Tibial nerve (tissue), 4 donors: ENCODE measurements at regions not wholly inside any gene's neighbourhood (a gene's known extent, or its start where the extent isn't known, plus 50 kb on each side); places are given as distances from the start of the nearest gene placed in this dataset.

ENCODE experiments used
- DNase-seq, 2 donors: peaks; one replicate each; pipeline ENCODE4 v3.0.0-alpha.2; 2019; ENCODE audit warnings: low spot score in 2 of 2
- H3K27ac ChIP-seq, 4 donors: fragments of 200-600 bp; sonication (generic) in 3 of 4; one replicate each; pipeline ENCODE4 v1.5.1; 2017 to 2019; ENCODE audit warnings: mild to moderate bottlenecking in 1 of 4
- H3K27me3 ChIP-seq, 2 donors: fragments of 200-600 bp; sonication (generic) in 1 of 2; one replicate each; pipeline versions ENCODE4 v1.5.1 to v1.6.0; 2017 to 2019
- H3K36me3 ChIP-seq, 3 donors: fragments of 200-600 bp; sonication (generic); one replicate each; pipeline ENCODE4 v1.5.1; 2018 to 2019
- H3K4me1 ChIP-seq, 4 donors: fragments of 200-600 bp; sonication (generic) in 3 of 4; one replicate each; pipeline ENCODE4 v1.5.1; 2017 to 2019
- H3K4me3 ChIP-seq, 4 donors: fragments of 200-600 bp; sonication (generic) in 3 of 4; one replicate each; pipeline ENCODE4 v1.5.1; 2017 to 2019; ENCODE audit warnings: mild to moderate bottlenecking in 1 of 4, moderate library complexity in 1 of 4
- H3K9me3 ChIP-seq, 4 donors: fragments of 200-600 bp; sonication (generic) in 3 of 4; one replicate each; pipeline ENCODE4 v1.5.1; 2017 to 2019
- EP300 ChIP-seq, 2 donors: sonication (generic); formaldehyde crosslinking; IDR thresholded peaks; one replicate each; pipeline ENCODE4 v1.6.1; 2017; ENCODE audit warnings: antibody characterized with exemption in 2 of 2, mild to moderate bottlenecking in 1 of 2
- POLR2A ChIP-seq, 2 donors: fragments of 450-650 bp; IDR thresholded peaks; one replicate each; pipeline ENCODE4 v1.6.1; 2017; ENCODE audit warnings: antibody characterized with exemption in 2 of 2, mild to moderate bottlenecking in 2 of 2, moderate library complexity in 2 of 2
- WGBS, 2 donors: methylation state at CpG; one replicate each; pipeline ENCODE4 v1.1.5; 2018; 5-methylcytosine and 5-hydroxymethylcytosine counted together
- TF ChIP-seq, protein P1 (sequence below), 5 experiments: fragments of 200-600 bp in 3 of 5; fragments of 450-650 bp in 2 of 5; sonication (generic) in 3 of 5; IDR thresholded peaks; one replicate each; pipeline ENCODE4 v1.5.1; 2016 to 2019; ENCODE audit warnings: antibody characterized with exemption in 5 of 5, mild to moderate bottlenecking in 3 of 5, moderate library complexity in 2 of 5

DNA sequence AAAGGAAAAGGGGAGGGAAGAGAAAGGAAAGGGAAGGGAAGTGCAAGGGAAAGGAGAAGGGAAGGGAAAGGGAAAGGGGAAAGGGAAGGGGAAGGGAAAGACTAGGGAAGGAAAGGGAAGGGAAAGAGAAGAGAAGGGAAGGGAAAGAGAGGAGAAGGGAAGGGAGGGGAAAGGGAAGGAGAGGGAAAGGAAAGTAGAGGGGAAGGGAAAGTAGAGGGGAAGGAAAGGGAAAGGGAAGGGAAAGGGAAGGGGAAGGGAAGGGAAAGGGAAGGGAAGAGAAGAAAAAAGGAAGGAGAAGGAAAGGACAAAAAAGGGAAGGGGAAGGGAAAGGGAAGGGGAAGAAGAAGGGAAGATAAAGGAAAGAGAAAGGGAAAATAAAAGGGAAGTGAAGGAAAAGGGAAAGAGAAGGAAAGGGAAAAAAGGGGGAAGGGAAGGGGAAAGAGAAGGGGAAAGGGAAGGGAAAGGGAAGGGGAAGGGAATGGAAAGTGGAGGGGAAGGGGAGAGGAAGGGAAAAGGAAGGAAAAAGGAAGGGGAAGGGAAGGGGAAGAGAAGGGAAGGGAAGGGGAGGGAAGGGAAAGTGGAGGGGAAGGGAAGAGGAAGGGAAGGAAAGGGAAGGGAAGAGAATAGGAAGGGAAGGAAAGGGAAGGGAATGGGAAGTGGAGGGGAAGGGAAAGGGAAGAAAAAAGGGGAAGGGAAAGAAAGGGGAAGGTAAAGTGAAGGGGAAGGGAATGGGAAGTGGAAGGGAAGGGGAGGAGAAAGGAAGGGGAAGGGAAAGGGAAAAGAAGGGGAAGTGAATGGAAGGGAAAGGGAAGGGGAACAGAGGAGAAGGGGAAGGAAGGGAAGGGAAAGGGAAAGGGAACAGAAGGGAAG, 138.2 kb downstream of the SPATA19 start:
- Histone ChIP-seq H3K9me3 (peaks cover 0 to 4% (median 0%) of the 10 kb centered on the region in 4 donors), H3K4me3 (no peak overlapping the region), H3K27ac (no peak overlapping the region), H3K4me1 (no peaks in the 10 kb centered on the region), H3K36me3 (no peaks in the 10 kb centered on the region), H3K27me3 (no peaks in the 10 kb centered on the region)
- TF ChIP-seq, protein P1, sequence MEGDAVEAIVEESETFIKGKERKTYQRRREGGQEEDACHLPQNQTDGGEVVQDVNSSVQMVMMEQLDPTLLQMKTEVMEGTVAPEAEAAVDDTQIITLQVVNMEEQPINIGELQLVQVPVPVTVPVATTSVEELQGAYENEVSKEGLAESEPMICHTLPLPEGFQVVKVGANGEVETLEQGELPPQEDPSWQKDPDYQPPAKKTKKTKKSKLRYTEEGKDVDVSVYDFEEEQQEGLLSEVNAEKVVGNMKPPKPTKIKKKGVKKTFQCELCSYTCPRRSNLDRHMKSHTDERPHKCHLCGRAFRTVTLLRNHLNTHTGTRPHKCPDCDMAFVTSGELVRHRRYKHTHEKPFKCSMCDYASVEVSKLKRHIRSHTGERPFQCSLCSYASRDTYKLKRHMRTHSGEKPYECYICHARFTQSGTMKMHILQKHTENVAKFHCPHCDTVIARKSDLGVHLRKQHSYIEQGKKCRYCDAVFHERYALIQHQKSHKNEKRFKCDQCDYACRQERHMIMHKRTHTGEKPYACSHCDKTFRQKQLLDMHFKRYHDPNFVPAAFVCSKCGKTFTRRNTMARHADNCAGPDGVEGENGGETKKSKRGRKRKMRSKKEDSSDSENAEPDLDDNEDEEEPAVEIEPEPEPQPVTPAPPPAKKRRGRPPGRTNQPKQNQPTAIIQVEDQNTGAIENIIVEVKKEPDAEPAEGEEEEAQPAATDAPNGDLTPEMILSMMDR (IDR thresholded peaks at IDR 0.05): no peak
- no peak for TF ChIP-seq EP300 (IDR thresholded peaks at IDR 0.05)
- no peak for TF ChIP-seq POLR2A (IDR thresholded peaks at IDR 0.05)
- DNase-seq: no peak

DNA sequence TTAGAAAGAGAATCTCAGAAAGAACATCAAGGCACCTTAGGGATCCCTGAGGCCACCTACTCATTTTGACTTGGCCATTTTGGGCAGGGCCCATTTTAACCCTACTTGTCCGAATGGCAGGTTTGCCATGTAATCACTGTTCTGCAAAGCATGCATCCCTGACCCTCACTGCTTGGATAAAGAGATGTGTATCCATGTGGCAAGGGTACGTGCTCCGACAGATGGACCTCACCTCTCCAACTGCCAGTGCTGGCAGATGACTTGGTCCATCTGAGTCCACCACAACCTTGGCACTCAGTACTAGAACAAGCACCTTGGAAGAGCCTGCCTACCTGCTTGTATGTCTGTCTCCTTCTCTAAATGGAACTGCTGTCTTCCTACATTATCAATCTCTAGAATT, 139.4 kb downstream of the SPATA19 start:
- WGBS, 2 donors: 94 to 98% methylated on average over 3 of the region's 3 CpGs
- peaks cover 0 to 4% (median 0%) of the 10 kb centered on the region in 4 donors for H3K9me3 ChIP-seq
- H3K36me3 ChIP-seq: no peaks in the 10 kb centered on the region
- TF ChIP-seq POLR2A (IDR thresholded peaks at IDR 0.05) (no peak), EP300 (IDR thresholded peaks at IDR 0.05) (no peak)
- TF ChIP-seq, protein P1 (IDR thresholded peaks at IDR 0.05): no peak
- no peak overlapping the region for H3K27ac ChIP-seq
- no peaks in the 10 kb centered on the region for H3K4me1 ChIP-seq
- no peak overlapping the region for H3K4me3 ChIP-seq
- DNase-seq: no peak
- no peaks in the 10 kb centered on the region for H3K27me3 ChIP-seq

DNA sequence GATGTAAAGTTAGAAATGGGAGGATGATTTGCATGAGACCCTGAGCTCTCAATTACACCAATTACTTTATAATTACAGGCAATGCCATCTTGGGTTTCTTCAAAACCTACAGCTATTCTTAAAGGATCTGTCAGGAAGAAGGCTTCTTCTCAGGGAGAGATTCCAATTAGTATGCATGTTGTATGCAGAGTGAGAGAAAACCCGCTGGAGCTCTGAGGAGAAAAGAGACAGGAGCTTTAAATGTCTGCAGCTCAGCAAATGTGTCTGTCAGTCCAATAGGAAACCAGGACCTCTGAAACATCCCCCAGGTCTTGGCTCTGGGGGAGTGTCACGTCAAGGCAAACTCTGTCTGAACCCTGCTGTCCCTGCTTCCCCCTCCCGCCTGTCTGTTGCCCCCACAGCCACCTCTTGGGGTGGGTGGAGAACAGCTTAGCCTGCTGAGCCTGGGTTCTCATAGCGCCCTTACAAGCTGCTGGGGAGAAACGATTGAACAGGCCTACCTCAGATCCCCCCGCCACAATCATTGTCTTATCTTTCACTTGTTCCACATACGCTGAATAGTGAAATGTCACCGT, 140.2 kb downstream of the SPATA19 start:
- TF ChIP-seq EP300 (IDR thresholded peaks at IDR 0.05) (no peak), POLR2A (IDR thresholded peaks at IDR 0.05) (no peak)
- TF ChIP-seq, protein P1 (IDR thresholded peaks at IDR 0.05): no peak
- Histone ChIP-seq H3K27me3 (no peaks in the 10 kb centered on the region), H3K9me3 (peaks cover 0 to 4% (median 0%) of the 10 kb centered on the region in 4 donors), H3K4me1 (no peaks in the 10 kb centered on the region), H3K4me3 (no peak overlapping the region), H3K36me3 (no peaks in the 10 kb centered on the region), H3K27ac (no peak overlapping the region)
- WGBS, 2 donors: 67 to 76% methylated on average over 8 of the region's 8 CpGs
- no peak for DNase-seq

DNA sequence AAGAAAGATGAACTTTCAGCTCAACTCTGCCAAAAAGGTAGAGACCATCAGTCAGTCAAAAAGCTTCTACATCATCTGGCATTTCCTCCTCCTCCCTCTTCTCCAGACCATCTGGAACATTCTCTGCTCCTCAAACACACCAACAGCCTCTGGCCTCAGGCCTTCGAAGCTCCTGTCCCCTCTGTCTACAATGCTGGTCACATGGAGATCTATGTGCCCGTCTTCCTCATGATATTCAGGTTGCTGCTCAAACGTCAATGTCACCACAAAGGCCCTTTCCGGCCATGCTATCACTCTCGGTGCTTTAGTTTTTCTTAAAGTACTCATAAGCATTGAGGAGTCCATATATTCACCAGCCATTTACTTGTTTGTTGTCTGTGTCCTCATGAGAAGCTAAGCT, 146.2 kb downstream of the SPATA19 start:
- H3K4me3 ChIP-seq: no peak overlapping the region
- WGBS, 2 donors: 87 to 91% methylated on average over 5 of the region's 5 CpGs
- no peaks in the 10 kb centered on the region for H3K9me3 ChIP-seq
- TF ChIP-seq, protein P1 (IDR thresholded peaks at IDR 0.05): no peak
- no peak for TF ChIP-seq EP300 (IDR thresholded peaks at IDR 0.05)
- no peak for TF ChIP-seq POLR2A (IDR thresholded peaks at IDR 0.05)
- no peaks in the 10 kb centered on the region for H3K36me3 ChIP-seq
- no peaks in the 10 kb centered on the region for H3K27me3 ChIP-seq
- no peak for DNase-seq
- H3K4me1 ChIP-seq: no peaks in the 10 kb centered on the region
- no peak overlapping the region for H3K27ac ChIP-seq

DNA sequence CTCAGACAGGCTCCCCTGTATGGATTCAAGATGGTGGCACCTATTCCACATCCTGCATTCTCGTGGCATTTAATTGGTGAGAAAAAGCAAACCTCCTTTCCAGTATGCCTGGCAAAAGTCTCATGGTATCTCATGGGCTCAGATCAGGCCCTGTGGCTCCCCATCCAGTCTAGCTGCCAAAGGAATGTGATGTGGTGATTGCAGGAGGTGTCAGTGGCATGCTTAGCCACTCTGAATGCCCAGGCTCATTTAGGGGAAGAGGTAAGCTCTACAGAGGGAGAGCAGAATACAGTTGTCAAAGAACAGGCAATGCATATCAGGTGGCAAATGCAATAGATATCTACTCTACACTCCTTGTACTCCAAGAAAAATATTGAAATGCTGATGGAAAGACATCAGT, 146.7 kb downstream of the SPATA19 start:
- no peak for DNase-seq
- no peaks in the 10 kb centered on the region for H3K4me1 ChIP-seq
- TF ChIP-seq POLR2A (IDR thresholded peaks at IDR 0.05): no peak
- TF ChIP-seq EP300 (IDR thresholded peaks at IDR 0.05): no peak
- TF ChIP-seq, protein P1 (IDR thresholded peaks at IDR 0.05): no peak
- H3K27ac ChIP-seq: no peak overlapping the region
- H3K27me3 ChIP-seq: no peaks in the 10 kb centered on the region
- H3K4me3 ChIP-seq: no peak overlapping the region
- H3K9me3 ChIP-seq: no peaks in the 10 kb centered on the region
- 95 to 100% methylated on average over 1 of the region's 1 CpG for WGBS, 2 donors
- no peaks in the 10 kb centered on the region for H3K36me3 ChIP-seq
